ENCODE measurements at regions not wholly inside any gene's neighbourhood (a gene's known extent, or its start where the extent isn't known, plus 50 kb on each side); places are given as distances from the start of the nearest gene placed in this dataset.

- ChIA-PET CTCF (ENCODE audit: partially characterized antibody) (interaction anchor here (0.9 to 2.1 kb wide), 4 partner anchors 21 to 1202 kb away, joined by 3 to 6 read pairs (median 4); no protein-coding TSS in a partner anchor), POLR2A (ENCODE audit: partially characterized antibody) (no interaction called here)
- Histone ChIP-seq H4K91ac (replicated peaks; ENCODE audit: insufficient read length, low read length) (no peak overlapping the region), H3K4ac (replicated peaks; ENCODE audit: insufficient read length, low read depth, low read length) (no peak overlapping the region), H3K9ac (replicated peaks in 1 of 4; ENCODE audit: extremely low read depth in 1 of 4, low read depth in 3 of 4, low read length in 3 of 4) (no peak overlapping the region), H4K8ac (ENCODE audit: extremely low read depth, insufficient read depth, low read length) (no peak overlapping the region), H2BK12ac (ENCODE audit: low read depth, low read length) (no peak overlapping the region; the same call in 1 of the 2 replicates), H3K56ac (replicated peaks; ENCODE audit: insufficient read length, low read depth, low read length) (no peak overlapping the region), H3K79me2 (ENCODE audit: control insufficient read depth in 1 of 2, insufficient read depth in 2 of 2, low read length in 2 of 2) (no peaks in the 10 kb centered on the region), H3K4me2 (ENCODE audit: insufficient read depth in 1 of 2, low read depth in 2 of 2, low read length in 2 of 2) (no peak overlapping the region), H3K23me2 (ENCODE audit: low read depth, low read length) (no peaks in the 10 kb centered on the region), H2BK20ac (ENCODE audit: low read length) (no peak overlapping the region), H3K23ac (ENCODE audit: insufficient read length) (no peak overlapping the region), H3K18ac (ENCODE audit: extremely low read depth, low read length) (no peak overlapping the region), H4K20me1 (replicated peaks in 1 of 2; ENCODE audit: control insufficient read depth in 1 of 2, insufficient read depth in 2 of 2, low read length in 2 of 2) (no peaks in the 10 kb centered on the region), H2BK5ac (ENCODE audit: low read depth, low read length) (no peak overlapping the region), H2BK120ac (replicated peaks; ENCODE audit: low read depth, low read length) (no peak overlapping the region), H3K79me1 (ENCODE audit: low read depth, low read length) (no peaks in the 10 kb centered on the region), H2AFZ (ENCODE audit: low read length) (no peak overlapping the region), H3K36me3 (ENCODE audit: control insufficient read depth in 2 of 4, insufficient read depth in 4 of 4, low read length in 3 of 4) (no peaks in the 10 kb centered on the region), H4K5ac (ENCODE audit: insufficient read length, low read depth, low read length) (no peak overlapping the region), H3K4me3 (ENCODE audit: extremely low read depth in 1 of 4, insufficient read depth in 2 of 4, low read depth in 3 of 4, low read length in 4 of 4) (no peak overlapping the region), H3K14ac (ENCODE audit: insufficient read length) (no peak overlapping the region), H2BK15ac (ENCODE audit: low read length) (no peak overlapping the region), H3K27me3 (replicated peaks in 1 of 4; ENCODE audit: control insufficient read depth in 3 of 4, extremely low read depth in 1 of 4, insufficient read depth in 3 of 4, low read length in 3 of 4) (no peaks in the 10 kb centered on the region), H3K4me1 (replicated peaks in 1 of 4; ENCODE audit: control insufficient read depth in 3 of 4, insufficient read depth in 4 of 4, low read length in 3 of 4) (peaks cover 0 to 2% (median 0%) of the 10 kb centered on the region in 4 experiments; a peak in 1 of 7 replicates), H3K9me3 (ENCODE audit: insufficient read depth in 2 of 2, low read depth in 1 of 2, low read length in 1 of 2) (no peaks in the 10 kb centered on the region), H2AK5ac (ENCODE audit: low read depth, low read length) (no peak overlapping the region), H3K27ac (ENCODE audit: low read depth, low read length) (no peak overlapping the region)
- no peak for FAIRE-seq
- no peak for DNase-seq (ENCODE audit: low read depth in 1 of 2, low spot score in 2 of 2)
- WGBS, 2 experiments (ENCODE audit: extremely low coverage in 1 of 2, insufficient coverage in 1 of 2, insufficient read length in 1 of 2, insufficient replicate concordance in 2 of 2, low coverage in 1 of 2, low lambda C conversion rate in 2 of 2, missing lambda C conversion rate in 1 of 2): 94% methylated on average over 2 of the region's 2 CpGs; no CpG with 5 or more reads in 1 of the 2 experiments
- TF ChIP-seq TAF1 (IDR thresholded peaks at IDR 0.05; ENCODE audit: low read depth, low read length) (no peak), SIN3A (conservative IDR thresholded peaks at IDR 0.05 in 1 of 2, IDR thresholded peaks at IDR 0.05 in 1 of 2; ENCODE audit: low read depth in 1 of 2, low read length in 2 of 2) (no peak), EP300 (IDR thresholded peaks at IDR 0.05; ENCODE audit: borderline replicate concordance in 1 of 2, low read depth in 2 of 2, low read length in 2 of 2) (no peak), SIX5 (IDR thresholded peaks at IDR 0.05; ENCODE audit: low read depth, low read length) (no peak), BRCA1 (IDR thresholded peaks at IDR 0.05; ENCODE audit: low read depth, low read length) (no peak), JUND (IDR thresholded peaks at IDR 0.05; ENCODE audit: low read length) (no peak), RBBP5 (IDR thresholded peaks at IDR 0.05; ENCODE audit: borderline replicate concordance, low read depth, low read length) (no peak)
- TF ChIP-seq, protein P1, sequence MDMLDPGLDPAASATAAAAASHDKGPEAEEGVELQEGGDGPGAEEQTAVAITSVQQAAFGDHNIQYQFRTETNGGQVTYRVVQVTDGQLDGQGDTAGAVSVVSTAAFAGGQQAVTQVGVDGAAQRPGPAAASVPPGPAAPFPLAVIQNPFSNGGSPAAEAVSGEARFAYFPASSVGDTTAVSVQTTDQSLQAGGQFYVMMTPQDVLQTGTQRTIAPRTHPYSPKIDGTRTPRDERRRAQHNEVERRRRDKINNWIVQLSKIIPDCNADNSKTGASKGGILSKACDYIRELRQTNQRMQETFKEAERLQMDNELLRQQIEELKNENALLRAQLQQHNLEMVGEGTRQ (IDR thresholded peaks at IDR 0.05; ENCODE audit: low read length): no peak
Measured at GRCh38 chr5:98365126-98365525, 408.3 kb upstream of the RGMB start.

Measured in H1 (cell line).